KMS-11 (cell line): ENCODE measurements at regions not wholly inside any gene's neighbourhood (a gene's known extent, or its start where the extent isn't known, plus 50 kb on each side); places are given as distances from the start of the nearest gene placed in this dataset.

ENCODE experiments used
- H2AFZ ChIP-seq: fragments of 200-600 bp; sonication (generic); 2 replicates; pipeline ENCODE4 v1.6.1; 2016; ENCODE audit warnings: antibody characterized with exemption, mixed run types, low read depth
- H3K27ac ChIP-seq: fragments of 200-600 bp; sonication (generic); 2 replicates; pipeline ENCODE4 v1.6.1; 2016; ENCODE audit warnings: mild to moderate bottlenecking, mixed run types
- H3K27me3 ChIP-seq: fragments of 200-600 bp; sonication (generic); 2 replicates; pipeline ENCODE4 v1.6.1; 2017; ENCODE audit warnings: mild to moderate bottlenecking, low read depth, mixed run types, moderate library complexity; ENCODE audit not compliant: insufficient read depth
- H3K36me3 ChIP-seq: fragments of 200-600 bp; sonication (generic); 2 replicates; pipeline ENCODE4 v1.6.1; 2017; ENCODE audit warnings: mild to moderate bottlenecking, mixed run types; ENCODE audit not compliant: insufficient read depth
- H3K4me1 ChIP-seq: fragments of 200-600 bp; sonication (generic); 2 replicates; pipeline ENCODE4 v1.6.1; 2016; ENCODE audit warnings: mild to moderate bottlenecking, low read depth, mixed run types; ENCODE audit not compliant: poor library complexity, severe bottlenecking
- H3K4me2 ChIP-seq: fragments of 200-600 bp; sonication (generic); 2 replicates; pipeline ENCODE4 v1.7.0; 2016; ENCODE audit warnings: mild to moderate bottlenecking, mixed run types
- H3K4me3 ChIP-seq: fragments of 200-600 bp; sonication (generic); IDR thresholded peaks from 2 replicates; pipeline ENCODE4 v1.6.1; 2017; ENCODE audit warnings: low read depth, low read length, mixed read lengths; ENCODE audit not compliant: insufficient read depth
- H3K79me2 ChIP-seq: fragments of 200-600 bp; sonication (generic); 2 replicates; pipeline ENCODE4 v1.6.1; 2016; ENCODE audit warnings: low read depth, mixed run types; ENCODE audit not compliant: insufficient read depth
- H3K9ac ChIP-seq: fragments of 200-600 bp; sonication (generic); 2 replicates; pipeline ENCODE4 v1.6.1; 2016; ENCODE audit warnings: mild to moderate bottlenecking, mixed run types
- H4K20me1 ChIP-seq: fragments of 200-600 bp; sonication (generic); 2 replicates; pipeline ENCODE4 v1.6.1; 2016; ENCODE audit warnings: mild to moderate bottlenecking, mixed run types; ENCODE audit not compliant: insufficient read depth
- TF ChIP-seq, protein P1 (sequence below): fragments of 200-600 bp; sonication (generic); conservative IDR thresholded peaks from 2 replicates; pipeline ENCODE4 v1.6.1; 2017; ENCODE audit warnings: low read depth, mild to moderate bottlenecking, antibody characterized with exemption, low read length, moderate library complexity, mixed read lengths

DNA sequence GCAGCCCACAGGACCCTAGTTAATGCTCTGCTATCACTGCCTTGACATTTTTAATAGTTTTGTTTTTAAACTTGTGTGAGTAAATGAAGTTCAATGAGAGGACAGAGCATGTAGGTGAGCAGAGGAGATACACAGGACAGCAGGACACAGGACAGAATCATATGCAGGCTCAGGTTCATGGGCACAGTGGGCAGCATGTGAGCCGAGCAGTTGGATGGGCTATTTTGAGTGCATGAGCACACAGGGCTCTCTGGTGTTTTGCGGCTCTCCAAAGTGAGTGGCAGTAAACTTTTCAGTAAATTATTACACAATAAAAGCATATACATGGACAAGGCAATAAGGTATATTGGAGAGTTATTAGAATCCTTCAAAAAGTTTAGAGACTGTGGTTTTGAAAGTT lies 189.7 kb upstream of the OR4E1 start:
- Histone ChIP-seq H3K4me1 (no peaks in the 10 kb centered on the region), H3K27me3 (no peaks in the 10 kb centered on the region), H4K20me1 (no peaks in the 10 kb centered on the region), H3K79me2 (no peaks in the 10 kb centered on the region), H3K4me3 (no peak overlapping the region), H3K4me2 (no peak overlapping the region), H3K27ac (no peak overlapping the region), H3K9ac (no peak overlapping the region), H3K36me3 (no peaks in the 10 kb centered on the region), H2AFZ (no peak overlapping the region)
- TF ChIP-seq, protein P1, sequence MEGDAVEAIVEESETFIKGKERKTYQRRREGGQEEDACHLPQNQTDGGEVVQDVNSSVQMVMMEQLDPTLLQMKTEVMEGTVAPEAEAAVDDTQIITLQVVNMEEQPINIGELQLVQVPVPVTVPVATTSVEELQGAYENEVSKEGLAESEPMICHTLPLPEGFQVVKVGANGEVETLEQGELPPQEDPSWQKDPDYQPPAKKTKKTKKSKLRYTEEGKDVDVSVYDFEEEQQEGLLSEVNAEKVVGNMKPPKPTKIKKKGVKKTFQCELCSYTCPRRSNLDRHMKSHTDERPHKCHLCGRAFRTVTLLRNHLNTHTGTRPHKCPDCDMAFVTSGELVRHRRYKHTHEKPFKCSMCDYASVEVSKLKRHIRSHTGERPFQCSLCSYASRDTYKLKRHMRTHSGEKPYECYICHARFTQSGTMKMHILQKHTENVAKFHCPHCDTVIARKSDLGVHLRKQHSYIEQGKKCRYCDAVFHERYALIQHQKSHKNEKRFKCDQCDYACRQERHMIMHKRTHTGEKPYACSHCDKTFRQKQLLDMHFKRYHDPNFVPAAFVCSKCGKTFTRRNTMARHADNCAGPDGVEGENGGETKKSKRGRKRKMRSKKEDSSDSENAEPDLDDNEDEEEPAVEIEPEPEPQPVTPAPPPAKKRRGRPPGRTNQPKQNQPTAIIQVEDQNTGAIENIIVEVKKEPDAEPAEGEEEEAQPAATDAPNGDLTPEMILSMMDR: no peak

DNA sequence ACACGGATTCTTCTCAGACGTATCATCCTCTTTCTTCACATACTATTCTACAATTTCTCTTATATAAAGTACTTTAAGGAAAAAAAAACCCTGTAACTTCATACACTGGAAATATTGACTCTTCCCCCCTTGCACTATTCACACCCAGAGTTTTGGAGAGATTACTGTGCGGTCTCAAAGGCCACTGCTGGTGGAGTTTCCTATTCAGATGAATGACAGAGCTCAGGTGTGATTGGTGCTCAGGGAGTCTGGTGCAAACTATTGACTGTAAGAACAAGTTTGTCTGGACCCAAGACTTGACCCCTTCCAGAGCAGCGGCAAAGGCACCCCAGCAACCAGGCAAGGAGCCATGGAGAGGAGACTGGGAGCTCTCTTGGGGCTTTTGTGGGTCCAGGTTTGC lies 187.5 kb upstream of the OR4E1 start:
- TF ChIP-seq, protein P1: no peak
- Histone ChIP-seq H3K4me1 (no peaks in the 10 kb centered on the region), H3K27ac (no peak overlapping the region), H4K20me1 (no peaks in the 10 kb centered on the region), H3K79me2 (no peaks in the 10 kb centered on the region), H3K27me3 (no peaks in the 10 kb centered on the region), H3K9ac (no peak overlapping the region), H2AFZ (no peak overlapping the region), H3K4me3 (no peak overlapping the region), H3K4me2 (no peak overlapping the region), H3K36me3 (no peaks in the 10 kb centered on the region)

DNA sequence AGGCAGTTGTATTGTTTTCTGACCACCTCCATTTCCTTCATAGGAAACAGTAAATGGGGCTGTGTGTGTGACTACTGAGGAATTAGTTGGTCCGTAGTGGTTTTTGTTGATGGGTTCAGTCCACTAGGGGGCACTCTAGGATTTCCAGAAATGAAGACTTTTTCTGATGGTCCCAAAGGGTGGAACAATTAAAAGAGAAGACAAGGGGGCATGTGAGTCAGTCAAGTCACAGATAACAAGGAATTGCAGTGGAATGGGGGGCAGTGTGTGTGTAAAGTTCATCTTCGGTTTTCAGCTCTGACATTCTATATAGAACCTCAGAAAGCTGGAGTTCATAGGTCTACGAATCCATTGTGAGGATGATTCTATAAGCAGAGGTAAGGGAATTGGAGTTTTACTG lies 186.6 kb upstream of the OR4E1 start:
- Histone ChIP-seq H3K36me3 (no peaks in the 10 kb centered on the region), H3K27me3 (no peaks in the 10 kb centered on the region), H3K4me3 (no peak overlapping the region), H3K4me1 (no peaks in the 10 kb centered on the region), H4K20me1 (no peaks in the 10 kb centered on the region), H3K27ac (no peak overlapping the region), H3K4me2 (no peak overlapping the region), H3K9ac (no peak overlapping the region), H2AFZ (no peak overlapping the region), H3K79me2 (no peaks in the 10 kb centered on the region)
- TF ChIP-seq, protein P1: peak; percentile 62

DNA sequence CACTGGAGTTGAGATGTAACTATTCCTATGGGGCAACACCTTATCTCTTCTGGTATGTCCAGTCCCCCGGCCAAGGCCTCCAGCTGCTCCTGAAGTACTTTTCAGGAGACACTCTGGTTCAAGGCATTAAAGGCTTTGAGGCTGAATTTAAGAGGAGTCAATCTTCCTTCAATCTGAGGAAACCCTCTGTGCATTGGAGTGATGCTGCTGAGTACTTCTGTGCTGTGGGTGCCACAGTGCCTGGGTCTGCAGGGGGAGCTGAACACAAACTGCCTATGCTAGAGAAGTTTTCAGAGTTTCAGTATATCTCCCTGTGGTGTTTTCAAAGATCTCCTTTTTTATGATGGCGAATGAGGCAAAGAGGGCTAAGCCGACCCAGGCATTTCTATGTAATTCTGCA lies 179.2 kb upstream of the OR4E1 start:
- Histone ChIP-seq H2AFZ (no peak overlapping the region; the same call in 1 of the 2 replicates), H3K79me2 (no peaks in the 10 kb centered on the region), H3K9ac (no peak overlapping the region), H3K4me3 (no peak overlapping the region), H3K4me2 (no peak overlapping the region), H3K36me3 (no peaks in the 10 kb centered on the region), H3K27me3 (no peaks in the 10 kb centered on the region), H4K20me1 (no peaks in the 10 kb centered on the region), H3K4me1 (peaks cover 3% of the 10 kb centered on the region), H3K27ac (no peak overlapping the region)
- TF ChIP-seq, protein P1: no peak
